SK-N-SH (cell line): ENCODE measurements at regions not wholly inside any gene's neighbourhood (a gene's known extent, or its start where the extent isn't known, plus 50 kb on each side); places are given as distances from the start of the nearest gene placed in this dataset.

Experiments
- CTCF ChIA-PET: fragments of 300-600, 350-600 bp; formaldehyde crosslinking; extraction: SDS; loops from one replicate; lab custom pipeline; 2021; lab: Yijun Ruan, JAX
- POLR2A ChIA-PET: fragments of 350-600 bp; sonication (Branson Sonifier 250); formaldehyde crosslinking; extraction: SDS; loops from one replicate; lab custom pipeline; 2020; ENCODE audit warnings: antibody characterized with exemption, inconsistent platforms; lab: Yijun Ruan, JAX
- DNase-seq: peaks from one replicate; pipeline ENCODE4 v3.0.0; 2012
- H2AFZ ChIP-seq: fragments of 200-600 bp; sonication (generic); 2 replicates; pipeline ENCODE4 v1.8.1; 2016; ENCODE audit warnings: antibody characterized with exemption, mild to moderate bottlenecking, low read depth
- H3F3A ChIP-seq: fragments of 200-600 bp; sonication (generic); replicated peaks from 2 replicates; pipeline ENCODE3; 2016; ENCODE audit warnings: antibody characterized with exemption, mild to moderate bottlenecking; ENCODE audit not compliant: insufficient read depth
- H3K27ac ChIP-seq, 2 experiments: fragments of 200-500 bp in 1 of 2; fragments of 200-600 bp in 1 of 2; sonication (Bioruptor generic) in 1 of 2; sonication (generic), shearing (Covaris generic) in 1 of 2; 2 replicates each; pipeline versions ENCODE4 v1.5.1 to v1.6.1; 2014 to 2016; ENCODE audit warnings: low read depth in 2 of 2, inconsistent platforms in 1 of 2, low read length in 1 of 2, mild to moderate bottlenecking in 1 of 2, mixed read lengths in 1 of 2
- H3K27me3 ChIP-seq: fragments of 200-600 bp; sonication (generic), shearing (Covaris generic); 2 replicates; pipeline ENCODE4 v1.6.1; 2016; ENCODE audit warnings: mixed run types; ENCODE audit not compliant: insufficient read depth
- H3K36me3 ChIP-seq, 2 experiments: fragments of 200-500 bp in 1 of 2; fragments of 200-600 bp in 1 of 2; sonication (Bioruptor generic) in 1 of 2; sonication (generic) in 1 of 2; replicated peaks in 1 of 2; 2 replicates each; pipeline versions ENCODE3 to v1.5.1; 2014 to 2016; ENCODE audit warnings: low read length in 1 of 2, mild to moderate bottlenecking in 1 of 2; ENCODE audit not compliant: insufficient read depth in 2 of 2, control insufficient read depth in 1 of 2
- H3K4me1 ChIP-seq, 2 experiments: fragments of 200-500 bp in 1 of 2; fragments of 200-600 bp in 1 of 2; sonication (Bioruptor generic) in 1 of 2; sonication (generic), shearing (Covaris generic) in 1 of 2; 2 replicates each; pipeline versions ENCODE4 v1.5.1 to v1.6.1; 2014 to 2016; ENCODE audit warnings: low read depth in 1 of 2, low read length in 1 of 2, mixed run types in 1 of 2; ENCODE audit not compliant: insufficient read depth in 2 of 2, control insufficient read depth in 1 of 2
- H3K4me2 ChIP-seq: fragments of 200-600 bp; sonication (generic), shearing (Covaris generic); 2 replicates; pipeline ENCODE4 v1.6.1; 2017; ENCODE audit warnings: mixed run types
- H3K4me3 ChIP-seq, 2 experiments: fragments of 200-500 bp in 1 of 2; fragments of 200-600 bp in 1 of 2; sonication (Bioruptor generic) in 1 of 2; sonication (generic), shearing (Covaris generic) in 1 of 2; 2 replicates each; pipeline versions ENCODE4 v1.5.1 to v1.8.1; 2014 to 2016; ENCODE audit warnings: low read depth in 2 of 2, inconsistent platforms in 1 of 2, low read length in 1 of 2, mild to moderate bottlenecking in 1 of 2, mixed read lengths in 1 of 2, moderate library complexity in 1 of 2
- H3K79me2 ChIP-seq: fragments of 200-600 bp; sonication (generic); 2 replicates; pipeline ENCODE4 v1.8.1; 2017; ENCODE audit warnings: mild to moderate bottlenecking; ENCODE audit not compliant: insufficient read depth
- H3K9ac ChIP-seq: fragments of 200-600 bp; sonication (generic); 2 replicates; pipeline ENCODE4 v1.6.1; 2017; ENCODE audit warnings: mixed run types
- H3K9me2 ChIP-seq: fragments of 200-600 bp; sonication (generic); 2 replicates; pipeline ENCODE4 v1.6.1; 2017; ENCODE audit warnings: mixed run types
- H3K9me3 ChIP-seq: fragments of 200-600 bp; sonication (generic); 2 replicates; pipeline ENCODE4 v1.6.1; 2017; ENCODE audit warnings: mixed run types, mild to moderate bottlenecking, moderate library complexity
- H4K20me1 ChIP-seq: fragments of 200-600 bp; sonication (generic); 2 replicates; pipeline ENCODE4 v1.6.1; 2017; ENCODE audit warnings: mild to moderate bottlenecking, mixed run types; ENCODE audit not compliant: insufficient read depth
- CHD2 ChIP-seq: fragments of 150-350 bp; IDR thresholded peaks from 2 replicates; pipeline ENCODE4 v1.6.1; 2018; ENCODE audit warnings: low read length; ENCODE audit not compliant: partially characterized antibody
- ELF1 ChIP-seq: IDR thresholded peaks from 2 replicates; pipeline ENCODE4 v1.4.0; 2012
- EZH2phosphoT487 ChIP-seq: fragments of 200-600 bp; sonication (generic); IDR thresholded peaks from 2 replicates; pipeline ENCODE4 v1.6.1; 2017; ENCODE audit warnings: low read depth, mixed run types, mild to moderate bottlenecking, antibody characterized with exemption, moderate library complexity, borderline replicate concordance
- FOXJ3 ChIP-seq: sonication (generic); formaldehyde crosslinking; IDR thresholded peaks from 2 replicates; pipeline ENCODE4 v1.5.1; 2020; ENCODE audit warnings: mild to moderate bottlenecking, missing genetic modification reagents
- GABPA ChIP-seq: IDR thresholded peaks from 2 replicates; pipeline ENCODE4 v1.4.0; 2012; ENCODE audit warnings: low read depth, mild to moderate bottlenecking
- JUND ChIP-seq: IDR thresholded peaks from 2 replicates; pipeline ENCODE4 v1.4.0; 2012
- MEF2A ChIP-seq: IDR thresholded peaks from 2 replicates; pipeline ENCODE4 v1.4.0; 2012; ENCODE audit warnings: low read depth, borderline replicate concordance
- NRF1 ChIP-seq: IDR thresholded peaks from 2 replicates; pipeline ENCODE4 v1.6.1; 2012; ENCODE audit warnings: low read depth, mild to moderate bottlenecking, low read length
- POLR2AphosphoS5 ChIP-seq: IDR thresholded peaks from 2 replicates; pipeline ENCODE4 v1.6.1; 2012; ENCODE audit warnings: low read depth, low read length
- RAD21 ChIP-seq: IDR thresholded peaks from 2 replicates; pipeline ENCODE4 v1.6.1; 2012; ENCODE audit warnings: mild to moderate bottlenecking, low read length
- RCOR1 ChIP-seq: fragments of 150-350 bp; IDR thresholded peaks from 2 replicates; pipeline ENCODE4 v1.6.1; 2017; ENCODE audit warnings: antibody characterized with exemption, low read length
- RFX5 ChIP-seq: IDR thresholded peaks from 2 replicates; pipeline ENCODE4 v1.6.1; 2012; ENCODE audit warnings: mild to moderate bottlenecking, improper control_type of control experiment, low read length
- RXRA ChIP-seq: IDR thresholded peaks from 2 replicates; pipeline ENCODE4 v1.4.0; 2012; ENCODE audit warnings: low read depth, mild to moderate bottlenecking, borderline replicate concordance
- SIN3A ChIP-seq: IDR thresholded peaks from 2 replicates; pipeline ENCODE4 v1.6.1; 2012; ENCODE audit warnings: low read depth, mild to moderate bottlenecking, low read length, moderate library complexity, borderline replicate concordance
- SMC3 ChIP-seq: IDR thresholded peaks from 2 replicates; pipeline ENCODE4 v1.6.1; 2012; ENCODE audit warnings: low read depth, low read length, improper control_type of control experiment
- TAF1 ChIP-seq: IDR thresholded peaks from 2 replicates; pipeline ENCODE4 v1.6.1; 2012; ENCODE audit warnings: low read depth, mild to moderate bottlenecking, low read length, moderate library complexity, borderline replicate concordance
- TCF12 ChIP-seq: IDR thresholded peaks from 2 replicates; pipeline ENCODE4 v1.4.0; 2012
- YY1 ChIP-seq: IDR thresholded peaks from 2 replicates; pipeline ENCODE4 v1.4.0; 2012; ENCODE audit warnings: low read depth, mild to moderate bottlenecking
- WGBS: methylation state at CpG from one replicate; pipeline ENCODE4 v1.1.6; 2017; ENCODE audit warnings: low lambda C conversion rate; 5-methylcytosine and 5-hydroxymethylcytosine counted together
- TF ChIP-seq, protein P1 (sequence below): IDR thresholded peaks from 2 replicates; pipeline ENCODE4 v1.4.0; 2012; ENCODE audit warnings: low read depth
- TF ChIP-seq, protein P2 (sequence below): fragments of 200-600 bp; sonication (generic); IDR thresholded peaks from 2 replicates; pipeline ENCODE4 v1.6.1; 2017; ENCODE audit warnings: antibody characterized with exemption, mild to moderate bottlenecking, moderate library complexity
- TF ChIP-seq, protein P3 (sequence below): IDR thresholded peaks from 2 replicates; pipeline ENCODE4; 2012
- TF ChIP-seq, protein P4 (sequence below): IDR thresholded peaks from 2 replicates; pipeline ENCODE4 v1.4.0; 2012; ENCODE audit warnings: low read depth, borderline replicate concordance

DNA sequence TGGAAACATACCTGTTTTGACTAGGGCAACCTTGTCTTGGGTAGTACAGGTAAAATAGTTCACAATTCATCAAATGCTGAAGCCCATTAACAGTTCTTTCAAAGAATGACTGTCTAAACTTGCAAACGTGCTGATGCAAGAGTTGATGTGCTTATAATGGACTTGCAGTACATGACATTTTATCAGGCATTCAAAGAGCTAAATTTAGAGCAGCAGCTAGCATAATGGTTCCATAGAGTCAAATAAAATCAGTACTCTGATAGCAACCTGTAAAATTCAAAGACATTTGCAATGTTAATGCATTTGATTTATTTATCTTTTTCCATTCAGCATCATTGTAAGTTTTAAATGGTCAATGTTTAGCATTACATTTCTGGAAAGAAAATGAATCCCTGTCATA, 979.7 kb upstream of the SLC10A2 start (continued):
- TF ChIP-seq EZH2phosphoT487, result no peak
- no peak for TF ChIP-seq YY1
- TF ChIP-seq RCOR1, result no peak
- no peak for TF ChIP-seq FOXJ3 (CRISPR knock-in tag)
- TF ChIP-seq NRF1, result no peak
- no peak for TF ChIP-seq RAD21
- TF ChIP-seq JUND, result no peak
- no peak for TF ChIP-seq RXRA
- TF ChIP-seq, protein P1, sequence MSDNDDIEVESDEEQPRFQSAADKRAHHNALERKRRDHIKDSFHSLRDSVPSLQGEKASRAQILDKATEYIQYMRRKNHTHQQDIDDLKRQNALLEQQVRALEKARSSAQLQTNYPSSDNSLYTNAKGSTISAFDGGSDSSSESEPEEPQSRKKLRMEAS, result no peak
- no peak for TF ChIP-seq ELF1

DNA sequence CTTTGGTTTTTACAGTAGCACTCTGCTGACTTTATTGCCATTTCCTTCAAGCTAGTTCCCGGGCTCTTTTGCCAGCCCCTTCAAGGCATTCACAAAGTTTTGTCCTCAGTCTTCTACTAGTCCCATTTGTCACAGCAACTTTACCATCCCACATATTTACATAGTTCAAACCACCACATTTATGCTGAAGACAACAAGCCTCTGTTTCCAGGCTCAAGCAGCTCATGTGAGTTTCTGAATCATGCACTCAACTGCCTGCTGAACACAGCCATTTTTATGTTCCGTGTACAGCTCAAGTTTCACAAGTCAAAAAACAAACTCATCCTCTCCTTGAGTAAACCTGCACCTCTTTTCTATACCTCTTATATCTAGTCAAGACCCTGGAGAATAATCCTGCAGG, 977.0 kb upstream of the SLC10A2 start:
- no peaks in the 10 kb centered on the region for H3K9me2 ChIP-seq
- CTCF ChIA-PET, result no interaction called here
- no peaks in the 10 kb centered on the region for H3K36me3 ChIP-seq
- no peaks in the 10 kb centered on the region for H3K27me3 ChIP-seq
- H3K9ac ChIP-seq, result no peak overlapping the region
- no peaks in the 10 kb centered on the region for H3K79me2 ChIP-seq
- no peaks in the 10 kb centered on the region for H4K20me1 ChIP-seq
- no peaks in the 10 kb centered on the region for H3K4me1 ChIP-seq
- WGBS, result 47% methylated on average over 2 of the region's 2 CpGs
- no peak overlapping the region for H3K27ac ChIP-seq
- H3K9me3 ChIP-seq, result no peaks in the 10 kb centered on the region
- DNase-seq, result no peak
- POLR2A ChIA-PET, result no interaction called here
- H3K4me2 ChIP-seq, result no peak overlapping the region
- no peak overlapping the region for H2AFZ ChIP-seq
- H3K4me3 ChIP-seq, result no peak overlapping the region
- TF ChIP-seq, protein P2, sequence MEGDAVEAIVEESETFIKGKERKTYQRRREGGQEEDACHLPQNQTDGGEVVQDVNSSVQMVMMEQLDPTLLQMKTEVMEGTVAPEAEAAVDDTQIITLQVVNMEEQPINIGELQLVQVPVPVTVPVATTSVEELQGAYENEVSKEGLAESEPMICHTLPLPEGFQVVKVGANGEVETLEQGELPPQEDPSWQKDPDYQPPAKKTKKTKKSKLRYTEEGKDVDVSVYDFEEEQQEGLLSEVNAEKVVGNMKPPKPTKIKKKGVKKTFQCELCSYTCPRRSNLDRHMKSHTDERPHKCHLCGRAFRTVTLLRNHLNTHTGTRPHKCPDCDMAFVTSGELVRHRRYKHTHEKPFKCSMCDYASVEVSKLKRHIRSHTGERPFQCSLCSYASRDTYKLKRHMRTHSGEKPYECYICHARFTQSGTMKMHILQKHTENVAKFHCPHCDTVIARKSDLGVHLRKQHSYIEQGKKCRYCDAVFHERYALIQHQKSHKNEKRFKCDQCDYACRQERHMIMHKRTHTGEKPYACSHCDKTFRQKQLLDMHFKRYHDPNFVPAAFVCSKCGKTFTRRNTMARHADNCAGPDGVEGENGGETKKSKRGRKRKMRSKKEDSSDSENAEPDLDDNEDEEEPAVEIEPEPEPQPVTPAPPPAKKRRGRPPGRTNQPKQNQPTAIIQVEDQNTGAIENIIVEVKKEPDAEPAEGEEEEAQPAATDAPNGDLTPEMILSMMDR, result no peak
- no peak for TF ChIP-seq GABPA
- no peaks in the 10 kb centered on the region for H3F3A ChIP-seq

DNA sequence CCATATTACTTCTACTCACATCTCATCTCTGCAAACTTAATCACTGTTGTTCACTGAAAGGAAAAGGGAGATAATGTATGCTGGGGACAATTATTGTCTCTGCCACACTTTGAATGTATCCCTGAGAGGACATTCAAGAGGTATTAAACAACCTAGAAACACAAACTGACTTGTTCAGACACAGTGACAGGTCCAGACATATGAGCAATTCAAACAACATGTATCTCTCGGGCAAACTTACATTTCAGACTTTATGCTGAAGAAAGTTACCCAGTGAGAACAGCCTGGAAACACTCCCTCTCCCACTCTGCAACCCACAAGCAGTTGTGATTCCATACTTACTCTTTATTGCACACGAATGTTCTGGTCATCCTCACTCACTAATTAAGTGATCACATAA, 968.7 kb upstream of the SLC10A2 start:
- ChIA-PET POLR2A (no interaction called here), CTCF (no interaction called here)
- Histone ChIP-seq H3K36me3 (no peaks in the 10 kb centered on the region), H3K79me2 (no peaks in the 10 kb centered on the region), H3K4me3 (no peak overlapping the region), H3K9ac (no peak overlapping the region), H3F3A (no peaks in the 10 kb centered on the region), H3K4me1 (no peaks in the 10 kb centered on the region), H4K20me1 (no peaks in the 10 kb centered on the region), H3K9me3 (no peaks in the 10 kb centered on the region), H3K4me2 (no peak overlapping the region), H3K27ac (no peak overlapping the region), H3K9me2 (no peaks in the 10 kb centered on the region), H3K27me3 (no peaks in the 10 kb centered on the region), H2AFZ (no peak overlapping the region)
- 39% methylated on average over 2 of the region's 2 CpGs for WGBS
- DNase-seq, result no peak
- no peak for TF ChIP-seq POLR2AphosphoS5
- no peak for TF ChIP-seq EZH2phosphoT487
- no peak for TF ChIP-seq TCF12
- TF ChIP-seq SIN3A, result no peak
- TF ChIP-seq, protein P3, sequence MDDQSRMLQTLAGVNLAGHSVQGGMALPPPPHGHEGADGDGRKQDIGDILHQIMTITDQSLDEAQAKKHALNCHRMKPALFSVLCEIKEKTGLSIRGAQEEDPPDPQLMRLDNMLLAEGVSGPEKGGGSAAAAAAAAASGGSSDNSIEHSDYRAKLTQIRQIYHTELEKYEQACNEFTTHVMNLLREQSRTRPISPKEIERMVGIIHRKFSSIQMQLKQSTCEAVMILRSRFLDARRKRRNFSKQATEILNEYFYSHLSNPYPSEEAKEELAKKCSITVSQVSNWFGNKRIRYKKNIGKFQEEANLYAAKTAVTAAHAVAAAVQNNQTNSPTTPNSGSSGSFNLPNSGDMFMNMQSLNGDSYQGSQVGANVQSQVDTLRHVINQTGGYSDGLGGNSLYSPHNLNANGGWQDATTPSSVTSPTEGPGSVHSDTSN, result no peak
- no peak for TF ChIP-seq JUND
- no peak for TF ChIP-seq MEF2A
- no peak for TF ChIP-seq CHD2
- TF ChIP-seq, protein P2, result no peak
- TF ChIP-seq, protein P4, sequence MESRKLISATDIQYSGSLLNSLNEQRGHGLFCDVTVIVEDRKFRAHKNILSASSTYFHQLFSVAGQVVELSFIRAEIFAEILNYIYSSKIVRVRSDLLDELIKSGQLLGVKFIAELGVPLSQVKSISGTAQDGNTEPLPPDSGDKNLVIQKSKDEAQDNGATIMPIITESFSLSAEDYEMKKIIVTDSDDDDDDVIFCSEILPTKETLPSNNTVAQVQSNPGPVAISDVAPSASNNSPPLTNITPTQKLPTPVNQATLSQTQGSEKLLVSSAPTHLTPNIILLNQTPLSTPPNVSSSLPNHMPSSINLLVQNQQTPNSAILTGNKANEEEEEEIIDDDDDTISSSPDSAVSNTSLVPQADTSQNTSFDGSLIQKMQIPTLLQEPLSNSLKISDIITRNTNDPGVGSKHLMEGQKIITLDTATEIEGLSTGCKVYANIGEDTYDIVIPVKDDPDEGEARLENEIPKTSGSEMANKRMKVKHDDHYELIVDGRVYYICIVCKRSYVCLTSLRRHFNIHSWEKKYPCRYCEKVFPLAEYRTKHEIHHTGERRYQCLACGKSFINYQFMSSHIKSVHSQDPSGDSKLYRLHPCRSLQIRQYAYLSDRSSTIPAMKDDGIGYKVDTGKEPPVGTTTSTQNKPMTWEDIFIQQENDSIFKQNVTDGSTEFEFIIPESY, result no peak
- TF ChIP-seq RFX5, result no peak
- TF ChIP-seq TAF1, result no peak
- no peak for TF ChIP-seq NRF1
- no peak for TF ChIP-seq FOXJ3 (CRISPR knock-in tag)
- TF ChIP-seq SMC3, result no peak
